NCI-H1048 (cell line): ENCODE measurements at regions not wholly inside any gene's neighbourhood (a gene's known extent, or its start where the extent isn't known, plus 50 kb on each side); places are given as distances from the start of the nearest gene placed in this dataset.
"Not testable (repeated sequence)": the region's sequence is repeated elsewhere in the genome, so short reads cannot be mapped to it uniquely, and the experiment has no call there.

Experiments used
- DNase-seq: peaks from one replicate; lab custom pipeline; 2025; lab: John Stamatoyannopoulos, UW

DNA sequence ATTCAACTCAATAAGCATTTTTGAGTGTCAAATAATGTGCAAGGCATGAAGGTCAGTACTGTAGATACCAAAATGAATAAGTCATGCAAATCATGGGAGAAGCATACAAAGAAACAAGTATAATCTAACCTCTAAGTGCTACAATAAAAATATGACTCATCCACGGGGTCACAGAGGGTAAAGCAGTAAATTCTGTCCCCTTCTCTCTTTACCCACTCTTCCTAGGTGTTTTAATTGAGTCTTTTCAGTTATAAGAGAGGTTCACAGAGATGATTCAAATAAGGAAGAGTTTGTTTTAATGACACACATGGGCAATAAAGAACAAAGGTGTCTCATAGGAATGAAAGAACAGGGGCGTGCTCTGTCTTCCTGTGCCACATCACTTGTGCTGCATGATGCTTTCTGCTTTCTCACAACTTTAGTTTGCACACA, 71.5 kb upstream of the DAAM1 start:
- DNase-seq, result peak; percentile 16

DNA sequence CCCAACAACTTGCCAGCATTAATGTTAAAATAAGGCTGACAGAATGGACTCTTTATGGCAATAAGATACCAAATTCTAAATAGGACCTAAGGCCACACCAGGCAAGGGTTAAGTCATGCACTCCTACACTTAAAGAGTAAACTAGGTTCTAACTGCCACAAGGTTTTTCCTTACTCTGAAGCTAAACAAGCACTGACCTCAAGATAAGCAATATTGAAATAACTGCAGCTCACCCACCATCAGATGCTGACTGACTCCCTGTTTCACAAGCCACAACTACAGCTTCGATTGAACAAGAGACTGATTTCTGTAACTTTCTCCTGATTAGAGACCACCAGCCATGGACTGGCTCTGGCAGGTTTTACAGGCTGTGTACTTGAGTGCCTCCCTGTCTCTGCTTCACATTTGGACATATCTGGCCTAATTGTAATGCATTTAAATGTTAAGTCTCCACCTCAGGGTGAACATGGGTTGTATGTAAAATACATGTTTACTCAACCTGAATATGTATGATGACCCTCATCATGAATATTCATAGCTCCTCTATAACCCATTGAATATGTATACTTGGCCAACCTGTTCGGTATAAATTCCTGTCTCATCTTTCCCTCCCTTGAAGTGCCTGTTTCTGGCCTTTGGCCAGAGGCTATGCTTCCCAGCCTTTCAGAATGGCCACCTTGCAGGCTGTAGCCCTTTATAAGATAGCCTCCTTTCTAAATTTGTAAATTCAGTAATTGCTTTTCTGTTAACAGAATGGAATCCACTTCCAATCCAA, 70.5 kb upstream of the DAAM1 start:
- DNase-seq, result no peak

DNA sequence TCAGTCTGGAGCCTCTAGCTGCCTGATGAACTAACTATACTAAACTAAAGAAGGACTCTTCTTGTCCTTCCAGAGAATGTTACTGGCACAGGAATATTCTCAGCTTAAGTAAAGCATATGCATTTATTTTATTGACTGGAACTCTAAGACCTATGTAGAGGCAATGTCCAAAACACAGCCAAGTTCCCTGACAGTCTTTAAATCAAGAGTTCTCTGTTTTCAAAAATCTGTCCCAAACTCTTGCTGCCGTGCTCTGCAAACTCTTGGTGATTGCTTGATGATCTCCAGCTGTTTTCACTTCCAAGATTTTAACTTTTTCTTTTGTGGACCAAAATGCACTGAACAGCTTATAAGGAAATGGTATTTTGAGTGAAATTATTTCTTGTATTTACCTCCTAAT, 67.5 kb upstream of the DAAM1 start:
- no peak for DNase-seq

DNA sequence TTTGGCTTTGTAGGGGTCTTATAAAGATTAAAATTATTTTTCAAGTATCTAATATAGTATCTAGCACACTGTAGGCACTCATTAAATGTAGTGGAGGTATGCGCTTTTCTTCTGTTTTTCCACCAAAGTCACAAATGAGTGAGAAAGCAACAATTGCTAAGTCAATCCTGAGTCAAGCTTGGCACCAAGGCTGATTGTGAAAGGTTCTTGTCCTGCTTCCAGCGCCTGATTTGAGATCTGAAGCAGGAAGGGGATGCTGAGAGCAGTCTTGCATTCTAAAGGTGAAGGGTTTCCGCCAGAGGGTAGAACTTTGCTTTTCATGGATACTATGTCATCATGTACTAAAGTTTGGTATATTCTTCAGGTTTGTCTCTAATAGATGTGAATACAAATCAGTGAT, 64.9 kb upstream of the DAAM1 start:
- no peak for DNase-seq

DNA sequence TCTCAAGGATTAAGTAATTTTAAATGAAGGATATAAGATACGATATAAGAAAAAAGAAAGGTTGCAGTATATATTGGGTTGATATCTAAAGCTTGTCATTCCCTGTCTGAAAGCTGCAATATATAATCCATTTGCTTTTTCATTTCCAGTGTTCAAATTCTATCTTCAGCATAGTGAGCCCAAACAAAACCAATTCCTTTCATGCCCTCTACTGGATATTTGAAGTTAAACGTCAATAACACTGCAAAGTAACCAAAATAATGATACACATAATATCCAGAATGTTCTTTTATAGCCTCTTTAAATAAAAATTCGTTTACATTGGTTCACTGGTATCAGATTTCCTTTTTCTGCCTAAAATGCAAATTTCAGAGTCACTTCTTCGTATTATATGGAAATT, 64.5 kb upstream of the DAAM1 start:
- DNase-seq, result no peak

DNA sequence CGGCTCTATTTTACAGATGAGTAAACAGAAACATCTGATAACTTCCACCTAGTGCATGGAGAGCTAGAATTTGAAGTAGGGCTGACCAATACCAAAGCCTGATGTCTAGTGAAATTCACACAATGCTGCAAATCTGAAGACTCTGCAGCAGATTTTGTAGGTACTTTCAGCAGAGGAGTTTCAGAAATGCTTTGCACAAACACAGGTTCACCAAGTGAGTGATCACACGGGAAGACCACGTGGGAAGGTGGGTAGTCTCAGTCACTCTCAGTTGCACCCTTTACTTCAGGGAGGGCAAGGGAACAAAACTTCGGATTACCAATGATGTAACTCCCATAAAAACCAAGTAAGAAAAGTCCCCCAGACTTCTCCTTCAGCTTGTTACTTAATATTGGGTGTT, 63.3 kb upstream of the DAAM1 start:
- DNase-seq, result no peak

DNA sequence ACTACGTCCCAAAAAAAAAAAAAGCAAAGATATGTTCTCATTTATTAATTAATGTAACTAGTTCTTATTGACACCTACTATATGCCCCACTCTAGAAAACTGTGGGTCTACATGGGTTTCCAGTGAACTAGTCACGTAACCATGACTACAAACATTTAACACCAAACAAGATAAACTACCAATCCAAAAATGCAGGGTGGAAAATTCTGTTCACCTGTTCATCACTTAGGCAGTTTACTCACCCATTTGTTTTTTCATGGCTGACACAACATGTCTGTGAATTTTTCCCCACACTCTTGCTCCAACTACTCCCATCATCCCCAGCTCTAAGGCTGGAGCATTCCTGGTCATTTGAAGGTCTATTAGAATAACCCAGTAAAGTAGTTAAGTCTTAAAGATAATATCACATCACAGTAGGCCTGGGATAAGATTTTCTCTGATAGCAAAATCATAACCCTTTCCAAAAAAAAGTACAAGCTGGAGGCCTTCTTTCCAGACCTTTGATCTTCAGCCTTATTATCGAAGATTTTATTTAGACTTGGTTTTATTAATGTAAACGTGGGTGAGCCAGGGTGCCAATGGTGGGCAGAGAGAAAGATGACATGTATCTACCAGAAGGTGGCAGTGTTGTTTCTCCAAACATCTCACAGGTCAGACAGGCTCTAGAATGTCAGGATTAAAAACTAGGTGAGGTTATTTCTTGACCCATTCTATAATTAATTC, 61.6 kb upstream of the DAAM1 start:
- DNase-seq, result peak; percentile 43

DNA sequence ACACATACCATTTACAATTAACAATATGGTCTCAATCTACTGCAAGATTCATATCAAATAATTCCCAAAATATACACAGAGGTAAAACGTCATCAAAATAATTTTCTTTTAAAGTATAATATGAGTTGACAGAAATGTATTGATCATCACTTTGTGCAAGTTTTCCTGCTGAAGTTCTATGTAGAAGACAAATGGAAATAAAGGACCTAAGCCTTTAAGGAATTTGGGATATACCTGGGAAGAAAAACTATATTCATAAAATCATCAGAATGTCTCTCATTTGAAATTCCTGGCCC, 61.1 kb upstream of the DAAM1 start:
- no peak for DNase-seq

DNA sequence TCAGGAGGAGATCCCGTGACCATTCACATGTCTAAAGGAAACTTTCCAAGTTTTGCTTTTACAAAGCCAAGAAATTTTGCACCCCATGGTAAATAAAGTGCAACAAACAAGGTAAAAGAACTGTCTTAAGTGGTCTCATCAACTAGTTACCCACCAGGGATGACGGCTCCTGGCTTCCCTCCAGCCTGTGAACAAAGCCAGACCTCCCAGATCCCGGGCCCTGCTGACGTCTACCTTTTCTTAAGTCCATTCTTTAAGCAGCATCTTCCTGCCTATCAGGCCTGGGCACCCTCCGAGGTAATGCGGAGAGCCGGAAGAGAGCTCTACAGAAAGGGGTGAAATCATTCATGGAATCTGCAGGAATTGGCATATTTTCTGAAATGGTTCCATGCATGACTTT, 58.0 kb upstream of the DAAM1 start:
- DNase-seq, result no peak

DNA sequence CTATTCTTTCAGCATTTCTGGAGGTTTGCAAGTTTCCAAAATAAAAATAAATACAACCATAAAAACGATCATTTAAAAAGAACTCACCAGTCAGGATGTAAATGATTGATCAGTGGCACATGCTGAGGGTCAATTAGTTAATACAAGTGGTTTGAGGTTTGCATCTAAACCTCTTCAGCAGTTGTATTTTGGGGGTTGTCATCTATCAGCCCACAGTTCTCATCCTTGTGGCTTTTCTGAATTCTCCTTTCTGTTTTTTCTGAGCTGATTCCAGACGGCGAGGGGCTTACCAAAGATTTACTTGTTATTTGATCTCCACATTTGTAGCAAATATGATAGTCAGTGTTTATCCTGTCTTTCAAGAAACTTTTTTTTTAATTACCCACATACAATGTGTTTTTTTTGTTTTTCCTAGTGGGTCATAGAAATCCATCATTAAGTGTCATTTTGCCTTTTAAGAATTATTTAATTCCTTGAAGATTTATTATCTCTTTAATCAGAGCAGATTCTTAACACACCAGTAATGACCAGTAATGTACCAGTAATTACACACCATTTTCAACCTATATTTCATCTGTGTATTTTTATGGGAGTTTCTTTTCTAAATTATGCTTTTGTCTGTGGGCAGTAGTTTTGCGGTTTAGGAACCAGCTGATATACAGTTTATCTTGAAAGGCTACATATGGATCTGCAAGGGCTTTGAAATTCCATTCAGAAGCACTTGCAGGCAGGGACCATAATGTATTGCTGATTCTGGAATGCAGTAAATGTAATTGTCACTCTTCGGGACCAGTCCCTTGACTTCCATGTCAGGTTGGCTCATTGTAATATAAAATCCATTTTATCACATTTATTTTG, 56.3 kb upstream of the DAAM1 start:
- no peak for DNase-seq

DNA sequence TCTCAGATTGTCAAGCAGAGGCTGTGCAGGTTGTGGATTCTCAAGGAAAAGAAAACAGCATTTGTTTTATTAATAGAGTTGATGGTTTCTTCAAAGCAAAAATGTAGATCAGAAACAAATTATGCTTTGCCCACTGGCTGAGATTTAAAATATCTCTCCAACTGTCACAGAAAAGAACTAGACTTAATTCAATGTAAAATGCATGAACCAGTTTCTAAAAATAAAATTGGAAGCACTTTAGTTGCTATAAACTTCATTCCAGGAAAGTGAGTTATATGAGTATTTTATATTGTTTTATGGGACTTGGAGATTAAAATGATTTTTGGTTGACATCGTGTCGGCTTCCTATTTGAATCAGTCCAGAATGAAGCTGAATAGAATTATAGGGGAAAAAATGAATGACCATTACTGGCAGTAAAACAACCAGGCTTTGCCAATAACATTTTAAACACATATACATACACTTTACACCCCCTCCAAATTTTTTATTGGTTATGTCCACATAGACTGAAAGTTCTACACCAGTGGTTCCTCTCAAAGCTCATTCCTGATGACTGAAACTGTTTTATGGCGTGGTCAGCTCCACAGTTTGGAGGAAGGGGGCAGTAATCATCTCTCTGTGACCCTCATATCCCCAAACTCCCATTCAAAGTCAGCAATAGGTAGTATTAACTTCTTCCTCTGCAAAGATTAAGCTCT, 55.5 kb upstream of the DAAM1 start:
- DNase-seq, result no peak

DNA sequence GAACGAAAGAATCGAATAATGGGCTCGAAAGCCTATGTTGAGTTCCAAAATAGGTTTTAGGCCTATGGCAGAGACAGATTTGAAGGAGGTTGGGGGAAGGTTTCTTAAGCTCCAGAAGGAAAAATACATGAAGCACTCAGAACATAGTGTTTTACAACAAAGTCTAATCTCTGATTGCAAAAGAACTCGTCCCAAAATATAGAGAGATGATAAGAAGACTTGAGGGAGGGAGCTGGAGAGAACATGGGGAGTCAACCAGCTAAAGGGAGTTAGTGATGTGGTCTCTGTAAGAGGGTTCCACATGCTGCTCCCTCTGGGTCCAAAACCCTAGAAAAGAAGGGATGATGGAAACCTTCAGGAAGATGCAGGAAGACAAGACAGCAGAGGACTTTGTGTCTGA, 54.8 kb upstream of the DAAM1 start:
- DNase-seq, result no peak

DNA sequence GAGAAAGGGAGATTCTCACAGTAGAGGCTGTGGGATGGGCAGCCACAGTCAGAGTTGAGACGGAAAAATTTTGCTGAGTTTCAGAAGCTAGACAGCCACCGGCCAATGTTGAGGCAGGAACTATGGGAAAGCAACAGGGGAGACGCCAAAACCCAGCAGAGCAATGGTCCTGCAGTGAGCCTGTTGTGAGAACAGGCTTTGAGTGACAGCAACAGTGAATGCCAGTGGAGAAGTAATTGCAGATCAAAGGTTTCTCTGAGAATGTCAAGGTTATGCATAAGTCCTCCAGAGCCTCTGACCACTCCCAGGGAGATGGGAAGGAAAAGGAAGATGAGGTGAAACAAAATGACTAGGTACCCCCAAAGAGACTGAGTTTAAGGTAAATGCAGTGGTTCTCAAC, 54.2 kb upstream of the DAAM1 start:
- no peak for DNase-seq

DNA sequence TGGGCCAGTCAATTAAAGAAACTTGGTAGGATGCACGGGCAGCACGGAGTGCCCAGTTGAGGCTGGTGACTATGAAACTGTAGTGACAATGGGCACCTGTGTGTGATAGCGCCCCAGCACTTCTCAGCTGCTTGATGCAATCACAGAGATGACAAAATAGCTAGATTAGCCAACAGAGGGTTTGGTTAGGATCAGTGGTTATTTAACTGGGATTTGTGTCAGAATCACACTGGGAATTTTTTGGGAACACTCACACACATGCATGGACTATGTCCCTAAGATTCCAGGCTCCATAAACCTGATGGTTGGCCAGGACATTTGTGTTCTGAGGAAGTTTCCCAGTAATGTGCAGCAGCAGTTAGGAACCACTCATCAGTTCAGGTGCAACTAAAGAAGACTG, 51.2 kb upstream of the DAAM1 start:
- DNase-seq, result no peak

DNA sequence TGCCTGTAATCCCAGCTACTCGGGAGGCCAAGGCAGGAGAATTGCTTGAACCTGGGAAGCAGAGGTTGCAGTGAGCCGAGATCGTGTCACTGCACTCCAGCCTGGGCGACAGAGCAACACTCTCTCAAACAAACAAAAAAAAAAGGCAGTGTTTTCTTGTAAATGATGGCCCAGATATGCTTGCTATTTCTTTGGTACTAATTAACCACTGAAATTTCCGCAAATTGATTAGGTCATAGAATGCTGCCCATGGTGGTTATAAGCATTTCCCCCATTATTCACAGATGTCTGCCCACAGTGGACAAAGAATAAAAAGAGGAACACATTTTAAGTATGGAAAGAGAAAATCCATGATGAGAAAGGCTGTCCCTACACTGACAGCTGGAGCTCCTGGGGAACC, 49.9 kb upstream of the DAAM1 start:
- DNase-seq, result not testable (repeated sequence)
